ENCODE measurements at regions not wholly inside any gene's neighbourhood (a gene's known extent, or its start where the extent isn't known, plus 50 kb on each side); places are given as distances from the start of the nearest gene placed in this dataset.

DNA sequence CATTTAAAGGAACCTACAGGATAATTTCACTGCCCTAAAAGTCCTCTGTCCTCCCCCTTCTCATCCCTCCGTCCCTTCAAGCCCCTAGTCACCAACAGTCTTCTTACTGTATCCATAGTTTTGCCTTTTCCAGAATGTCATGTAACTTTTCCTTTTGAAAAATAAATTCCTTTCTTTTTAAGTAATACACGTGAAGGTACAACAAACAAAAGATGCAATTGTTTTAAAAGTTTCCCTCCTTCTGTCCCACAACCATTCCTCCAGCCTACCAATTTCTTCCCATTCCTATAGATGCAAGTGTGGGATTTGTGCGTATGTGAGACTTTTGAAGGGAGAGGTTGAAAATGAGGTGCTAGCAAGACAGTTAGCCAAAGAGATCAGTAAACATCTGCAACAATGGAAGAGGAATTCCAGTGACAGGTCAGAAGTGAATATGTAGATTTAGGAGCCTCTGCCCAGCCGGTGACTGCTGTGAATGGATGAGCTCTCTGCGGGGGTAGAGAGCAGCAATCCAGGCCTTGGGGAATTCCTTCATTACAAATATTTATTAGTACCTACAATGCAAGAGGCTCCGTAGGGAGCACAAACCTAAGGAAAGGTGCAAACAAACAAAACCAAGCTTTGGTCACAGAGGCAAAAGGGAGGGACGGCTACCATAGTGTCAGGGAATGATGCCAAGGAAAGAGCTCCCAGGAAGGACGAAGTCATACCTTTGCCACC, 243.6 kb downstream of the SKIDA1 start:
- no peak overlapping the region for H2AFZ ChIP-seq (ENCODE audit: control insufficient read depth, low read depth, low read length)
- no peak for FAIRE-seq
- no peak for DNase-seq (ENCODE audit: low read depth, low spot score)
- no peaks in the 10 kb centered on the region for H3K9me3 ChIP-seq (replicated peaks; ENCODE audit: control insufficient read depth, insufficient read depth, low read length)
- H3K4me1 ChIP-seq (ENCODE audit: control insufficient read depth, insufficient read depth, low read length) = no peaks in the 10 kb centered on the region
- H4K20me1 ChIP-seq (ENCODE audit: control insufficient read depth, insufficient read depth) = no peaks in the 10 kb centered on the region
- ChIA-PET POLR2A (no interaction called here), SMC1A (ENCODE audit: uncharacterized antibody, unreplicated experiment) (no interaction called here), CTCF (interaction anchor here (0.7 kb wide), 1 partner anchor 192 kb away, joined by 4 read pairs; no protein-coding TSS in a partner anchor), RAD21 (ENCODE audit: unreplicated experiment) (no interaction called here)
- no peaks in the 10 kb centered on the region for H3K79me2 ChIP-seq (ENCODE audit: control insufficient read depth, insufficient read depth, low read length)
- 50% methylated on average over 8 of the region's 8 CpGs for WGBS (ENCODE audit: insufficient coverage, insufficient replicate concordance, low lambda C conversion rate, missing lambda C conversion rate)
- in situ Hi-C loops (cut with MboI) = loop anchor here (25.0 kb wide), 1 partner anchor 205 kb away; no protein-coding TSS in a partner anchor
- H3K4me3 ChIP-seq = no peak overlapping the region
- no peaks in the 10 kb centered on the region for H3K36me3 ChIP-seq (ENCODE audit: control insufficient read depth in 2 of 2, insufficient read depth in 2 of 2, low read length in 1 of 2)
- H3K9ac ChIP-seq (ENCODE audit: control insufficient read depth, insufficient read depth, low read length) = no peak overlapping the region
- TF ChIP-seq NFYB (IDR thresholded peaks at IDR 0.05; ENCODE audit: insufficient read depth, low read depth, low read length) (no peak), CEBPB (IDR thresholded peaks at IDR 0.05; ENCODE audit: borderline replicate concordance in 1 of 2, low read depth in 2 of 2, low read length in 2 of 2) (no peak), GATAD2B (conservative IDR thresholded peaks at IDR 0.05; ENCODE audit: low read depth) (no peak), ATF7 (IDR thresholded peaks at IDR 0.05; ENCODE audit: low read depth) (no peak), SRF (IDR thresholded peaks at IDR 0.05; ENCODE audit: low read depth in 2 of 2, low read length in 2 of 2) (no peak)
- TF ChIP-seq, protein P1, sequence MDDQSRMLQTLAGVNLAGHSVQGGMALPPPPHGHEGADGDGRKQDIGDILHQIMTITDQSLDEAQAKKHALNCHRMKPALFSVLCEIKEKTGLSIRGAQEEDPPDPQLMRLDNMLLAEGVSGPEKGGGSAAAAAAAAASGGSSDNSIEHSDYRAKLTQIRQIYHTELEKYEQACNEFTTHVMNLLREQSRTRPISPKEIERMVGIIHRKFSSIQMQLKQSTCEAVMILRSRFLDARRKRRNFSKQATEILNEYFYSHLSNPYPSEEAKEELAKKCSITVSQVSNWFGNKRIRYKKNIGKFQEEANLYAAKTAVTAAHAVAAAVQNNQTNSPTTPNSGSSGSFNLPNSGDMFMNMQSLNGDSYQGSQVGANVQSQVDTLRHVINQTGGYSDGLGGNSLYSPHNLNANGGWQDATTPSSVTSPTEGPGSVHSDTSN (IDR thresholded peaks at IDR 0.05; ENCODE audit: insufficient replicate concordance, low read depth, low read length) = no peak
- no TSS peak for BruUV-seq (replicated peaks)
- intact Hi-C loops (cut with micrococcal nuclease; ENCODE audit: unreplicated experiment) = loop anchor here (5.0 kb wide), 1 partner anchor 670 kb away; no protein-coding TSS in a partner anchor
- no peak for ATAC-seq
- no peaks in the 10 kb centered on the region for H3K27me3 ChIP-seq (replicated peaks in 1 of 2; ENCODE audit: control insufficient read depth in 2 of 2, insufficient read depth in 2 of 2, low read length in 1 of 2)
- H3K4me2 ChIP-seq (ENCODE audit: control insufficient read depth, insufficient read depth) = no peak overlapping the region
- no peak overlapping the region for H3K27ac ChIP-seq (ENCODE audit: control insufficient read depth, insufficient read depth)
